HCT116 (cell line): ENCODE measurements at regions not wholly inside any gene's neighbourhood (a gene's known extent, or its start where the extent isn't known, plus 50 kb on each side); places are given as distances from the start of the nearest gene placed in this dataset.

ENCODE experiments used
- ATAC-seq: fragments of 200-7000 bp; cut with Tn5 transposase; 2 replicates; pipeline ENCODE4 v1.9.1; 2020; ENCODE audit warnings: mild to moderate bottlenecking, moderate library complexity
- BruUV-seq: library from RNA; stranded (reverse); fragments of 400-500 nt; replicated peaks from 2 replicates; lab custom pipeline; 2021; lab: Mats Ljungman, UMichigan
- CTCF ChIA-PET: fragments of 300-600 bp; sonication (Branson Sonifier 250); formaldehyde crosslinking; loops from one replicate; lab custom pipeline; 2021; ENCODE audit warnings: antibody characterized with exemption; lab: Charles Lee
- POLR2A ChIA-PET: fragments of 300-600, 350-600 bp; sonication (Branson Sonifier 250); formaldehyde crosslinking; loops from one replicate; lab custom pipeline; 2021; ENCODE audit warnings: antibody characterized with exemption; lab: Charles Lee
- RAD21 ChIA-PET, 2 experiments: fragments of 300-600 bp; sonication (Branson Sonifier 250); formaldehyde crosslinking; loops; one replicate each; lab custom pipeline; 2023; ENCODE audit warnings: low total read pairs in 2 of 2; ENCODE audit not compliant: uncharacterized antibody in 2 of 2, unreplicated experiment in 2 of 2, low non-redundant PET in 1 of 2; lab: Charles Lee
- DNase-seq: peaks from one replicate; pipeline ENCODE4 v3.0.0-alpha.2; 2010; ENCODE audit warnings: low read depth, low spot score
- H2AFZ ChIP-seq: fragments of 200-600 bp; shearing (Covaris generic), sonication (generic); 2 replicates; pipeline ENCODE4 v1.6.1; 2017; ENCODE audit warnings: low read depth, mixed run types, mixed read lengths, antibody characterized with exemption, low read length; ENCODE audit not compliant: poor library complexity, severe bottlenecking
- H3K27ac ChIP-seq: 2 replicates; pipeline ENCODE4 v1.5.1; 2012; ENCODE audit warnings: low read depth, low read length
- H3K27me3 ChIP-seq: fragments of 200-600 bp; sonication (generic); 2 replicates; pipeline ENCODE4 v1.6.1; 2016; ENCODE audit warnings: mixed run types, low read length, mixed read lengths; ENCODE audit not compliant: insufficient read depth
- H3K36me3 ChIP-seq, 2 experiments: fragments of 200-500 bp in 1 of 2; fragments of 200-600 bp in 1 of 2; sonication (Bioruptor generic) in 1 of 2; sonication (generic) in 1 of 2; 2 replicates each; pipeline versions ENCODE4 v1.5.1 to v1.6.1; 2014 to 2016; ENCODE audit warnings: low read length in 2 of 2, inconsistent platforms in 1 of 2, mixed read lengths in 1 of 2, mixed run types in 1 of 2; ENCODE audit not compliant: insufficient read depth in 2 of 2, control insufficient read depth in 1 of 2
- H3K4me1 ChIP-seq, 2 experiments: fragments of 200-600 bp in 1 of 2; sonication (generic) in 1 of 2; 2 replicates each; pipeline versions ENCODE4 v1.5.1 to v1.6.1; 2012 to 2017; ENCODE audit warnings: low read length in 2 of 2, inconsistent platforms in 1 of 2, mild to moderate bottlenecking in 1 of 2, mixed read lengths in 1 of 2, mixed run types in 1 of 2, moderate library complexity in 1 of 2; ENCODE audit not compliant: insufficient read depth in 2 of 2, control insufficient read depth in 1 of 2
- H3K4me2 ChIP-seq: fragments of 200-600 bp; sonication (generic); 2 replicates; pipeline ENCODE4 v1.6.1; 2017; ENCODE audit warnings: mixed run types, low read length, mixed read lengths
- H3K4me3 ChIP-seq, 2 experiments: fragments of 200-600 bp in 1 of 2; sonication (generic) in 1 of 2; replicated peaks in 1 of 2; 2 replicates each; pipeline ENCODE4 v1.5.1; 2011 to 2016; ENCODE audit warnings: low read length in 2 of 2, control low read depth in 1 of 2, low read depth in 1 of 2, mild to moderate bottlenecking in 1 of 2, mixed read lengths in 1 of 2, mixed run types in 1 of 2
- H3K79me2 ChIP-seq: fragments of 200-600 bp; sonication (generic); 2 replicates; pipeline ENCODE4 v1.6.1; 2017; ENCODE audit warnings: mild to moderate bottlenecking, mixed run types, low read length, moderate library complexity, mixed read lengths; ENCODE audit not compliant: insufficient read depth
- H3K9ac ChIP-seq: fragments of 200-600 bp; sonication (generic); 2 replicates; pipeline ENCODE4 v1.6.1; 2016; ENCODE audit warnings: low read length, mixed read lengths
- H3K9me2 ChIP-seq: fragments of 200-600 bp; sonication (generic), shearing (Covaris generic); 2 replicates; pipeline ENCODE4 v1.6.1; 2017; ENCODE audit warnings: mixed run types, mild to moderate bottlenecking, moderate library complexity; ENCODE audit not compliant: insufficient read depth
- H3K9me3 ChIP-seq, 2 experiments: fragments of 200-500 bp in 1 of 2; fragments of 200-600 bp in 1 of 2; sonication (Bioruptor generic) in 1 of 2; sonication (generic) in 1 of 2; 2 replicates each; pipeline ENCODE4 v1.6.1; 2014 to 2017; ENCODE audit warnings: low read length in 2 of 2, mixed read lengths in 2 of 2, inconsistent platforms in 1 of 2, low read depth in 1 of 2, mild to moderate bottlenecking in 1 of 2, mixed run types in 1 of 2, moderate library complexity in 1 of 2; ENCODE audit not compliant: control insufficient read depth in 1 of 2, insufficient read depth in 1 of 2
- H4K20me1 ChIP-seq: fragments of 200-600 bp; sonication (generic), shearing (Covaris generic); 2 replicates; pipeline ENCODE4 v1.6.1; 2017; ENCODE audit warnings: mixed run types, mild to moderate bottlenecking, moderate library complexity; ENCODE audit not compliant: insufficient read depth
- CBX3 ChIP-seq: IDR thresholded peaks from 2 replicates; pipeline ENCODE4 v1.6.1; 2012; ENCODE audit warnings: low read depth
- CTCF ChIP-seq, 3 experiments: fragments of 200-600 bp in 1 of 3; sonication (generic) in 1 of 3; IDR thresholded peaks in 2 of 3; conservative IDR thresholded peaks in 1 of 3; 2 replicates each; pipeline ENCODE4 v1.5.1; 2012 to 2017; ENCODE audit warnings: low read depth in 2 of 3, low read length in 2 of 3, antibody characterized with exemption in 1 of 3, borderline replicate concordance in 1 of 3, control low read depth in 1 of 3, mild to moderate bottlenecking in 1 of 3, mixed read lengths in 1 of 3, mixed run types in 1 of 3, moderate library complexity in 1 of 3; ENCODE audit not compliant: insufficient read depth in 1 of 3
- EGR1 ChIP-seq: IDR thresholded peaks from 2 replicates; pipeline ENCODE4 v1.6.1; 2012; ENCODE audit warnings: low read depth
- ELF1 ChIP-seq: IDR thresholded peaks from 2 replicates; pipeline ENCODE4 v1.6.1; 2012; ENCODE audit warnings: low read depth, borderline replicate concordance
- SRF ChIP-seq: IDR thresholded peaks from 2 replicates; pipeline ENCODE4 v1.6.1; 2012; ENCODE audit warnings: low read depth
- ZNF274 ChIP-seq: fragments of 200-500 bp; sonication (Bioruptor generic); IDR thresholded peaks from 2 replicates; pipeline ENCODE4 v1.6.1; 2014; ENCODE audit warnings: mild to moderate bottlenecking, low read depth, low read length, inconsistent platforms
- intact Hi-C: fragments of 100-400 bp; cut with micrococcal nuclease; formaldehyde crosslinking; loops from 2 replicates; pipeline ENCODE4 v1.10.0; 2022

DNA sequence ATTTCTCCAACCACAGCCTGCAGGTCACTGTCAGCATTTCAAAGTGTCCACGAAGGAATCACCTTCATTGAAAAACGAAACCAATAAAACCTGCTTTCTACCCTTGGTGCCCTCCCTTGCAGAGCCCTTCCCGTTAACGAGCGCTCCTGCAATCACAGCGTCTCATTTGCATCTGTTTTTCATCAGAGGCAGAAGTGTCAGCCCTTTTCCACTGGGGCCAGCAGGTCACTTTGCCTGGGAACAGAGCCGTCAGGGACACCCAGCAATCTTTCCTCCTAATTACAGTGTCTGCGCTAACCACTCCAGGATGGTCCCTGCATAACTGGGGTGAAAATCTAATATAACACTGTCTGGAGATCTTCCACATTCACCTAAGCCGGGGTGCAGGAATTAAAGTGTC is 85.3 kb downstream of the PSMG1 start (continued):
- TF ChIP-seq CTCF (IDR thresholded peaks at IDR 0.05 in 2 of 3, conservative IDR thresholded peaks at IDR 0.05 in 1 of 3; ENCODE audit: borderline replicate concordance in 1 of 3, insufficient read depth in 1 of 3, low read depth in 2 of 3, low read length in 2 of 3) = no peak

- Histone ChIP-seq H3K9me3 (no peaks in the 10 kb centered on the region), H2AFZ (no peak overlapping the region), H3K79me2 (no peaks in the 10 kb centered on the region), H4K20me1 (no peaks in the 10 kb centered on the region), H3K4me3 (no peak overlapping the region), H3K4me2 (no peak overlapping the region), H3K36me3 (no peaks in the 10 kb centered on the region), H3K9ac (no peak overlapping the region)
- CTCF ChIA-PET = interaction anchor here (1.2 kb wide), 1 partner anchor 8 kb away, joined by 3 read pairs; no protein-coding TSS in a partner anchor
- DNase-seq = no peak
- POLR2A ChIA-PET = no interaction called here
- intact Hi-C loops = no loop called here
- ATAC-seq = no peak
- TF ChIP-seq SRF = no peak
- TF ChIP-seq ZNF274 = no peak
- no peak for TF ChIP-seq CBX3
- TF ChIP-seq EGR1 = no peak
- no peak for TF ChIP-seq ELF1
- TF ChIP-seq, all 23 proteins: peak for 0
- RAD21 ChIA-PET = no interaction called here
- H3K9me2 ChIP-seq = no peaks in the 10 kb centered on the region
- no TSS peak for BruUV-seq
- H3K4me1 ChIP-seq = no peaks in the 10 kb centered on the region
- H3K27ac ChIP-seq = no peak overlapping the region
- H3K27me3 ChIP-seq = no peaks in the 10 kb centered on the region
Observed at GRCh38 chr21:39097335-39097861, 85.9 kb downstream of the PSMG1 start.
